Activated CD4-positive, alpha-beta T cell treated with anti-CD3 and anti-CD28 coated beads, Interleukin-2, amount 10 ng/mL, durations not matched to agents 7 days and 5 days (primary cell): ENCODE measurements at regions not wholly inside any gene's neighbourhood (a gene's known extent, or its start where the extent isn't known, plus 50 kb on each side); places are given as distances from the start of the nearest gene placed in this dataset.

Source experiments
- CTCF ChIA-PET: fragments of 350-600 bp; sonication (Branson Sonifier 250); formaldehyde crosslinking; loops from one replicate; lab custom pipeline; 2021; ENCODE audit warnings: antibody characterized with exemption; lab: Charles Lee
- POLR2A ChIA-PET: fragments of 350-600 bp; sonication (Branson Sonifier 250); formaldehyde crosslinking; loops from one replicate; lab custom pipeline; 2021; ENCODE audit warnings: antibody characterized with exemption; lab: Charles Lee
- DNase-seq: peaks from one replicate; pipeline ENCODE4 v3.0.0-alpha.2; 2020
- H3K27ac Mint-ChIP-seq: one replicate; pipeline ENCODE4 v1.8.0; 2021; ENCODE audit warnings: mild to moderate bottlenecking, moderate library complexity, mixed read lengths
- H3K27me3 Mint-ChIP-seq: one replicate; pipeline ENCODE4 v1.8.0; 2021; ENCODE audit warnings: mixed read lengths
- H3K36me3 Mint-ChIP-seq: one replicate; pipeline ENCODE4 v1.8.0; 2021; ENCODE audit warnings: low read depth, mixed read lengths
- H3K4me1 Mint-ChIP-seq: one replicate; pipeline ENCODE4 v1.8.0; 2021; ENCODE audit warnings: mixed read lengths
- H3K4me3 Mint-ChIP-seq: one replicate; pipeline ENCODE4 v1.8.0; 2021; ENCODE audit warnings: mild to moderate bottlenecking, moderate library complexity, mixed read lengths
- H3K9me3 Mint-ChIP-seq: one replicate; pipeline ENCODE4 v1.8.0; 2021; ENCODE audit warnings: mixed read lengths

DNA sequence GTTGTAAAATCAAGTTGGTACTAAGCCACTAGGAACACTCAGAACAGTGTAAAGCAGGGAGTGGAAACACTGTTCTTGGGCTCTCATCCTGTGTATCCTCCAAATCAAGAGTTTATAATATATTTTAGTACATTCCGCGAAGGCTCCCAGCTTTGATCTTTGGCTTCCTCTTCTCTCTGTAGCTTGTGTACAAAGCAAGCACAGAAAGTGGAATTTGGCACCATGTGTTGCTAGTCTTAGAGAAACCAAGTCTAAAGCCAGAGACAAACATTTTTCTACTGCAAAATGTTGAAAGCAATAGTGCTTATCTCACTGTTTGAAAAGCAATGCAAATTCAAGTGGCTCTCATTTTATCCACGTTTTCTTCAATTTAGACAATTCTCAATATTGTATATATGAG, 1893.3 kb upstream of the WWC1 start:
- POLR2A ChIA-PET = no interaction called here
- no peaks in the 10 kb centered on the region for H3K36me3 Mint-ChIP-seq
- no peak overlapping the region for H3K27ac Mint-ChIP-seq

DNA sequence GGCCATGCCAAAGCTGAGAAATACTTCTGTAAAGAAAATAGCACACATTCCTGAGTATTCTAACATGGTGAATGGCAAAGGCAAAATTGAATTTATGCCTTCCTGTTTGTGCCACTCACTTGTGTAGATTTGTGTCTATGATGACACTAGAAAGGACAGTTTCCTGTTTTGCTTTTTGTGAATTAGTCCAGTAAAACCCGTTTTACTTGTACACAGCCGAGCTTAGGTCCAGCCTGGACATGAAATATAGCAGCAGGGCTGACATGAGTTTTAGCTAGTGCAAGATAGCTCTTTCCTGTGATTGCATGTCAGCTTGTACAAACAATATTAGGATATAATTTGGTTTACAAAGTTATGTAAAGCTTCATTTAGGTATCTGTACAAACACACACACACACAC, 1891.7 kb upstream of the WWC1 start:
- no peaks in the 10 kb centered on the region for H3K27me3 Mint-ChIP-seq
- DNase-seq = no peak
- ChIA-PET POLR2A (no interaction called here), CTCF (no interaction called here)
- H3K27ac Mint-ChIP-seq = no peak overlapping the region
- no peaks in the 10 kb centered on the region for H3K36me3 Mint-ChIP-seq
- H3K4me3 Mint-ChIP-seq = no peak overlapping the region
- no peaks in the 10 kb centered on the region for H3K4me1 Mint-ChIP-seq
- H3K9me3 Mint-ChIP-seq = peaks cover 10% of the 10 kb centered on the region

More for the DNA sequence above, 1893.3 kb upstream of the WWC1 start:
- no peaks in the 10 kb centered on the region for H3K4me1 Mint-ChIP-seq
- peaks cover 19% of the 10 kb centered on the region for H3K9me3 Mint-ChIP-seq
- CTCF ChIA-PET = no interaction called here
- no peak for DNase-seq
- no peak overlapping the region for H3K4me3 Mint-ChIP-seq
- H3K27me3 Mint-ChIP-seq = no peaks in the 10 kb centered on the region

DNA sequence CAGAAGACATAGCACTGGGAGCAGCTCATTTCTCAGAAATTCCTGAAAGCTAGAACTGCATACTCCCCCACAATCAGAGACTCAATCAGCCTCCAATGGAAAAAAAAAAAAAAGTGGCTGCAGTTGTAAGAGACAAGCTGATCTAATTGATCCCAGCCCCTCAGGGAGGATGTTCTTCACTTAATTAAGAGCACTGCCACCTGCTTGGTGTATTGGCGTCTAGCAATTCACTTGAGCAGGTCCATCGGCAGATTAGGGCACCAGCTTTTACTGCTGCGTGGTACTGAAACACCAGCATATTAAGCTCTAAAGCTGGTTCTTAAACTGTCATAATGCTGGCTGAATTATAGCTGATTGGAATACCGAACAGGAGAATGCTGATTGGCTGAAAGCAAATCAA, 1890.1 kb upstream of the WWC1 start:
- DNase-seq = no peak
- Mint-ChIP-seq H3K4me1 (no peaks in the 10 kb centered on the region), H3K36me3 (no peaks in the 10 kb centered on the region), H3K27me3 (no peaks in the 10 kb centered on the region), H3K9me3 (peaks cover 4% of the 10 kb centered on the region), H3K27ac (no peak overlapping the region), H3K4me3 (no peak overlapping the region)
- POLR2A ChIA-PET = no interaction called here
- CTCF ChIA-PET = no interaction called here

DNA sequence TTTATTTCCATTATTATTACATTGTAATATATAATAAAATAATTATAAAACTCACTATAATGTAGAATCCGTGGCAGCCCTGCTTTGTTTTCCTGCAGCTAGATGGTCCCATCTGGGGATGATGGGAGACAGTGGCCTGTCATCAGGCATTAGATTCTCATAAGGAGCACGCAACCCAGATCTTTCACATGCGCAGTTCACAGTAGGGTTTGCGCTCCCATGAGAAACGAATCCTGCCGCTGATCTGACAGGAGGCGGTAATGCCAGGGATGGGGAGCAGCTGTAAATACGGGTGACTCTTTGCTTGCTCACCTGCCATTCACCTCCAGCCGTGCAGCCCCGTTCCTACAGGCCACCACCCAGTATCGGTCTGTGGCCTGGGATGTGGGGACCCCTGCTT, 1879.3 kb upstream of the WWC1 start:
- no peak for DNase-seq
- H3K27me3 Mint-ChIP-seq = no peaks in the 10 kb centered on the region
- H3K36me3 Mint-ChIP-seq = no peaks in the 10 kb centered on the region
- ChIA-PET POLR2A (no interaction called here), CTCF (no interaction called here)
- no peaks in the 10 kb centered on the region for H3K4me1 Mint-ChIP-seq
- H3K27ac Mint-ChIP-seq = no peak overlapping the region
- H3K9me3 Mint-ChIP-seq = peaks cover 7% of the 10 kb centered on the region
- H3K4me3 Mint-ChIP-seq = no peak overlapping the region

DNA sequence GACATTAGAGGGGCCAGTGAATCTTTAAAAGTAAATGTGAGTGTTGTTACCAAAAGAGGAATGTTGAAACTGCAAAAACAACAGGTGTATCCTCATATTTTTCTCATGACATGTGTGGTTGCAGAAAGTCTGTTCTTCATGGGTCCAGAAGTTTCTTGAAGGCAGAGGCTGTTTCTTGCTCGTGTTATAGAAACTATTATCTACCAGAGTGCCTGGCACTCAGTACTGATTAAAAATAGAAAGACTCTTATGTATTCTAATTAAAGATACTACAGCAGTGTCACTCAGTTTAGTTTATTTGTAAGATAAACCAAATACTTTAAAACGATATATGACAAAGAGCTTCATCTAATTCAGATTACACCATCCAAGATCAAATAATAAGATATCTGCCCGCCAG, 1864.2 kb upstream of the WWC1 start:
- no peak overlapping the region for H3K27ac Mint-ChIP-seq
- H3K4me3 Mint-ChIP-seq = no peak overlapping the region
- POLR2A ChIA-PET = no interaction called here
- CTCF ChIA-PET = no interaction called here
- no peaks in the 10 kb centered on the region for H3K36me3 Mint-ChIP-seq
- H3K9me3 Mint-ChIP-seq = peaks cover 12% of the 10 kb centered on the region
- no peaks in the 10 kb centered on the region for H3K4me1 Mint-ChIP-seq
- no peak for DNase-seq
- no peaks in the 10 kb centered on the region for H3K27me3 Mint-ChIP-seq

DNA sequence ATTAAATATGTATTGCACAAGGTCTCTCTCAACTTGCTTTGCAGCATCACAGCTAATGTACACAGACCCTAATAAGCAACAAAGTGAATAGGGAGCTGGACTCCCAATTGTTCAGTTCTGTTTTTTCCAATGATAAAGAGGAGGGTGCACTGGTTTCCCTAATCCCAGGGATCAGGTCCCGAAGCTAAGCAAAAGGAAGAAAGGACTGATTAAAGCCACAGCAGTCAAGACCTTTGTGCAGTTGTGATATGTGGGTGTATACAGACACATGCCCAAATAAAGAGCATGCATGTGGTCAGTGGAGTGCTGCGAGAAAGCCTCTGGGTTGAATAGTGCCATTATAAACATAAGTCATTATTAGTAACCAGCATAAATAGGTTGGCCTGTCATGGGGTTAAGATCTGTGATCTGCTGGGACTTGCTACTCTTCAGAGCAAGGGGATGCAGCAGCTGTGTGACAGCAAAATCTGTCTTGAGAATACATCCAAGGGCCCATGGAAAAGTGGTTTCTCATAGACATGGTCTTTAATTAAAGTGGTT, 1863.1 kb upstream of the WWC1 start:
- H3K36me3 Mint-ChIP-seq = no peaks in the 10 kb centered on the region
- DNase-seq = no peak
- H3K4me1 Mint-ChIP-seq = no peaks in the 10 kb centered on the region
- peaks cover 12% of the 10 kb centered on the region for H3K9me3 Mint-ChIP-seq
- H3K27me3 Mint-ChIP-seq = no peaks in the 10 kb centered on the region
- H3K27ac Mint-ChIP-seq = no peak overlapping the region
- H3K4me3 Mint-ChIP-seq = no peak overlapping the region
- ChIA-PET CTCF (no interaction called here), POLR2A (no interaction called here)

DNA sequence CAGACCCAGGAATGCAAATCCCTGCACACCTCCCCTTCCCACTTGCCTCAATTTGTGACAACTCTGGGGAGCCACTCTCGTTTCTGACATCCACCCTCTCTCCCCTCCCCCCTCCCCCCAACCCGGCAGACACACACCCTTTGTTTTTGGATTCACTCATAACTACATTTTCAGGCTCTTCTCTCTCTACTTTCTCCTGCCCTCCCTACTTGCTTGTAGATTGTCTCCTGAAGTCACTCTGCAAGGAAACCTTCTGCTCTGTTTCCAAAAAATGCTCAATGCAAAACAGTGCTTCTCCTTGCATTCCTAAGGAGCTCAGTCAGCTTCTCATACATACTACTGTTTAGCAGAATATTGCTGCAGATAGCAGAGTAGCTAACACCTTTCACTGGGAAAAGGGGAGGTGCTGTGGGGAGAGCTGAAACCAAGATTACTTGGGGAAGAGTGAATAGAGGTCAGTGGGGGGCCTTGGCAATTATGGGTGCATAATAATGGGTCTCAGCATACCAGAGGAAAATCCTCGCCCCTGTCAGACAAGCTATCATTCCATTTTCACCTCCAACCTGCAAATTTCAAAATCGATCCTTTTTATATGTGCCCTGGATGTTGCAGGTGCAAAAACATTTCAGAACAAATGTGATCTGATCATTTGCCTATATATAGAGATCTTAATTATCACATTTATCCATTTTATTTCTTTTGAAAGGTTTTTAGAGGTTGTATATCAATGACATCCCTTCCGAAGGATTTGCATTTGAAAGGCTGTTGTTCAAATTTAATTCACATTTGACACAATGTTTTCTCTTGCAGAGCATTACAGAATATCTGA, 1860.7 kb upstream of the WWC1 start:
- Mint-ChIP-seq H3K27ac (no peak overlapping the region), H3K27me3 (no peaks in the 10 kb centered on the region), H3K9me3 (peaks cover 19% of the 10 kb centered on the region), H3K4me3 (no peak overlapping the region), H3K36me3 (no peaks in the 10 kb centered on the region), H3K4me1 (no peaks in the 10 kb centered on the region)
- ChIA-PET POLR2A (no interaction called here), CTCF (interaction anchor here (0.5 to 0.8 kb wide), 3 partner anchors 53 to 440 kb away, joined by 3 to 4 read pairs (median 3); no protein-coding TSS in a partner anchor)
- DNase-seq = no peak

DNA sequence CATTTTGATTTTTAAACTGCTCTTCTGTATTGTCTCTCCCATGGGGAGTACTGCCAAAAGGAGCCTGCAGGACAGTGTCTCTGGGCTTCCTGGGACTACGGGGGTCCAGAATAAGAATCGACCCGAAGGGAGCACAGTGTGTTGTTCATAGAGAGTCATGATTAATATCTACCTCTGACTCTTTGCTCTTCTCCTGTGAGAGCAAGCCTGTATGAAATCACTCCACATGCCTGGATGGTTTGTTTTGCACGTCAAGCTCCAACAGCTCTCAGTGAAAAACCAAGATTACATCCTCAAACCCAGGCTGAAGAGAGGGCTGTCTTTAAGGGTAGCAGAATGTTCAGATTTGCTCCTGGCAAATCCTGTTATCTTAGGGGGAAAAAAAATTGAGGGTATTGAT, 1860.0 kb upstream of the WWC1 start:
- POLR2A ChIA-PET = no interaction called here
- peaks cover 18% of the 10 kb centered on the region for H3K9me3 Mint-ChIP-seq
- DNase-seq = no peak
- CTCF ChIA-PET = no interaction called here
- no peaks in the 10 kb centered on the region for H3K4me1 Mint-ChIP-seq
- no peaks in the 10 kb centered on the region for H3K27me3 Mint-ChIP-seq
- no peaks in the 10 kb centered on the region for H3K36me3 Mint-ChIP-seq
- H3K4me3 Mint-ChIP-seq = no peak overlapping the region
- no peak overlapping the region for H3K27ac Mint-ChIP-seq

DNA sequence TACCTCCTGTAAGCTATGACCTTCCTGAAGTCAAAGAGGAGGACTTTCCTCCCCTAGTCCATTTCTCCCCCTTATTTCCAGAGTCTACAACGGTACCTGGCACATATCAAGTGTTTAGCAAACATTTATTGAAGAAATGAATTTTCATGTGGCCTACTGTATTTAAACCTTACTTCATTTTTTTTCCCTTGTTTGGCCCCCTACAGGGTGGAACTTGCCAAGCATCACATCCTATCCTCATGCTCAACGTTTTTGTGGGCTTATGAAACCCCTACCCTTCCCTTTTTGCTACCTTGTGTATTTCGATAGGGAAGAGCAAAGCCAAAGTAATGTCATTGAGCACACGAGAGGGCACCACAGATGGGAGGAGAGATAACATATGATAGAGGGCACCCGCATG, 1857.8 kb upstream of the WWC1 start:
- H3K27ac Mint-ChIP-seq = no peak overlapping the region
- no peaks in the 10 kb centered on the region for H3K4me1 Mint-ChIP-seq
- no peak for DNase-seq
- no peaks in the 10 kb centered on the region for H3K27me3 Mint-ChIP-seq
- ChIA-PET POLR2A (no interaction called here), CTCF (no interaction called here)
- H3K4me3 Mint-ChIP-seq = no peak overlapping the region
- H3K36me3 Mint-ChIP-seq = no peaks in the 10 kb centered on the region
- H3K9me3 Mint-ChIP-seq = peaks cover 12% of the 10 kb centered on the region

DNA sequence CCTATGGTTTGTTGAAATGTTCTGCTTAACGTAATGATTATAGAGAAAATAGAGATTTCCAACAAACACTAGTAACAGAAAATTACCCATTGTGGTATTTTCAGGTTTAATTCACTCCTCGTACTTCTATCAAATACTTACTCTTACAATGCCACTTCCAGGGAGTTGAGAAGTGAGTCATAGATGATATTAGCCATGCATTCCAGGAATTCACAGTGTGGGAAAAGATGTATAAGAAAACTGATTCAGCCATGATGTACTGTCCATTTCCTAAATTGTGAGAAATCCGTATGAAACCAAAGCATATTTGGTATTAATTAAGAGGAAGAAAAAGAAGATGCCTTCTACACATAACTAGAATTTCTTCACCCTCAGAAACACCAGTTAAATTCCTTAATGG, 1854.6 kb upstream of the WWC1 start:
- no peak overlapping the region for H3K27ac Mint-ChIP-seq

DNA sequence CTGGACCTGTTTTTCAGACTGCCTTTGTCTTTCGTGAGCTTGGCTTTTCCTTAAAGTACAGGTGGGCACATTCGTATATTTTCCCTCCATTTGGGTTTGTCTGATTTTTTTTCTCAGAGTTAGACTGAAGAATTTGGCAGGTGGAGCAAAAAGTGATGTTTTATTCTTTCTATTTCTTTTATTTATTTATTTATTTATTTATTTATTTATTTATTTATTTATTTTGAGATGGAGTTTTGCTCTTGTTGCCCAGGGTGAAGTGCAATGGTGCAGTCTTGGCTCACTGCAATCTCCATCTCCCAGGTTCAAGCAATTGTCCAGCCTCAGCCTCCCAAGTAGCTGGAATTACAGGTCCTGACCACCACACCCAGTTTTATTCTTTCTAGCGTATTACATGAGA, 1805.1 kb upstream of the WWC1 start:
- Mint-ChIP-seq H3K27me3 (no peaks in the 10 kb centered on the region), H3K27ac (no peak overlapping the region), H3K4me1 (no peaks in the 10 kb centered on the region), H3K9me3 (peaks cover 13% of the 10 kb centered on the region), H3K36me3 (no peaks in the 10 kb centered on the region), H3K4me3 (no peak overlapping the region)
- ChIA-PET POLR2A (no interaction called here), CTCF (no interaction called here)
- DNase-seq = no peak

More for the DNA sequence above, 1854.6 kb upstream of the WWC1 start:
- ChIA-PET POLR2A (no interaction called here), CTCF (interaction anchor here (0.7 kb wide), 1 partner anchor 719 kb away, joined by 3 read pairs; no protein-coding TSS in a partner anchor)
- no peaks in the 10 kb centered on the region for H3K4me1 Mint-ChIP-seq
- H3K36me3 Mint-ChIP-seq = no peaks in the 10 kb centered on the region
- no peak for DNase-seq
- no peaks in the 10 kb centered on the region for H3K27me3 Mint-ChIP-seq
- no peak overlapping the region for H3K4me3 Mint-ChIP-seq
- H3K9me3 Mint-ChIP-seq = peaks cover 6% of the 10 kb centered on the region

DNA sequence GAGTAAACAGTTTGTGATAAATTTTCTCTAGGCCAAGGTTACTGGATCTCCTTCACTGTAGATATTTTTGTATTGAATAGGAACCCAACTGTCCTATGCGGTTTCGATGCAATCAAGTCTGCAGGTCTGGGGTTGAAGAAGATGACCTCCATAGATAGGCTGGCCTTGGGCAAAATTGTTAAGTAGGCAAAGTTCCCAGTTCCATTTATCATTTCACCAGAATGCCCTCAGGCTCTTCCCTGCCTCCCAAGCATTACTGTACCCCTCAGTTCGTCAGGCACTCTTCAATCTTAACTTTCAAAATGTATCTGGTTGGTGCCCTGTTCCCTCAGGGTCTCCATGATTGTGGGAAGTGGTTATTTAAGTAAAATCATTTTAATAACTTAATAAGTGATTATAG, 1802.9 kb upstream of the WWC1 start:
- ChIA-PET POLR2A (no interaction called here), CTCF (no interaction called here)
- no peak overlapping the region for H3K27ac Mint-ChIP-seq
- H3K27me3 Mint-ChIP-seq = no peaks in the 10 kb centered on the region
- H3K4me1 Mint-ChIP-seq = no peaks in the 10 kb centered on the region
- H3K9me3 Mint-ChIP-seq = peaks cover 13% of the 10 kb centered on the region
- H3K36me3 Mint-ChIP-seq = no peaks in the 10 kb centered on the region
- DNase-seq = no peak
- H3K4me3 Mint-ChIP-seq = no peak overlapping the region

DNA sequence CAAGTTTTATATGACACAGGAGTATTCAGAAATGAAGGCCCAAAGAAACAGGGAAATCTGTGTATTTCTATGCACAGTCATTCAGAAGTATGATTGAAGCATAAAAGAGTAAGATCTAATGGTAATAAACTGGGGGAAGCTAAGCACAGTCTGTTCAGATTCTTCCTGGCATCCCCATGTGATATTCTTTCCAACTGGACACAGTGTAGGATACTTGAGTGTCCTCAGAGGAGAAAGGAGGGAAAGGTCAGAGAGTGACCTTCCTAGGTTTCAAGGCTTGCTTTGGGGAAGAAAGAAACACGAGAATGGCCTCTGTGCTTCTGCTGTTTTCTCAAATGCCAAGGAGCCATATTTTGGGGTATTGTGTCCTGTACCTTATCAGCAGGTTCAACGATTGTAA, 1798.4 kb upstream of the WWC1 start:
- Mint-ChIP-seq H3K27me3 (no peaks in the 10 kb centered on the region), H3K4me1 (no peaks in the 10 kb centered on the region), H3K9me3 (peaks cover 16% of the 10 kb centered on the region), H3K36me3 (no peaks in the 10 kb centered on the region), H3K4me3 (no peak overlapping the region), H3K27ac (no peak overlapping the region)
- DNase-seq = no peak
- ChIA-PET CTCF (no interaction called here), POLR2A (no interaction called here)

DNA sequence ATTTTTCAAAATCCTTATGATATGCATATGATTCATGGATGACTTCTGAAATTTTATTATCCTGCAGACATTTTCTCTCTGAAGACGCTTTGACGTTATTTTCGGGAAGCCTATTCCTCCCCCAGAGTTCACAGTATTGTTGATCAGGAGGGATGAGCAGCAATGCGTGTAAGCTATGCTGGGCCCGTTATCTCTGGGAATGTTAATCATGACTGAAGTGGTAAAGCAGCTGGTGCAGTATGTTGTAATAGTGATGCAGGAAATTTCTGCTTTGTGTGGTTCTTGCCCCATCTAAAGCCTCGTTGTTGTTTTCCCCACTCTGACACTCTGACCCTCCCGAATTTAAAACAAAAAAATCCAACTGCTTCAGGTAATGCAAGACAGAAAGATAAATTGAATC, 1797.8 kb upstream of the WWC1 start:
- DNase-seq = no peak
- Mint-ChIP-seq H3K4me3 (no peak overlapping the region), H3K27me3 (no peaks in the 10 kb centered on the region), H3K36me3 (no peaks in the 10 kb centered on the region), H3K9me3 (peaks cover 12% of the 10 kb centered on the region), H3K27ac (no peak overlapping the region), H3K4me1 (no peaks in the 10 kb centered on the region)
- ChIA-PET CTCF (no interaction called here), POLR2A (no interaction called here)
